HG02981 (cell line): ENCODE measurements at regions not wholly inside any gene's neighbourhood (a gene's known extent, or its start where the extent isn't known, plus 50 kb on each side); places are given as distances from the start of the nearest gene placed in this dataset.

Experiments
- ATAC-seq: cut with Tn5 transposase; IDR thresholded peaks from one replicate; pipeline ENCODE4 v1.9.1; 2021; ENCODE audit warnings: mild to moderate bottlenecking, moderate library complexity; ENCODE audit not compliant: unreplicated experiment

GRCh38 chr18:44046376-44046975 is 634.2 kb upstream of the SETBP1 start:
- no peak for ATAC-seq

- ATAC-seq, result no peak
Observed at GRCh38 chr18:44047585-44047984, 633.1 kb upstream of the SETBP1 start.

- ATAC-seq, result no peak
Observed at GRCh38 chr18:44048435-44048834, 632.3 kb upstream of the SETBP1 start.

- no peak for ATAC-seq
Observed at GRCh38 chr18:44048846-44049245, 631.8 kb upstream of the SETBP1 start.

- no peak for ATAC-seq
Observed at GRCh38 chr18:44051026-44051425, 629.7 kb upstream of the SETBP1 start.

- no peak for ATAC-seq
Observed at GRCh38 chr18:44054514-44054913, 626.2 kb upstream of the SETBP1 start.

- no peak for ATAC-seq
Observed at GRCh38 chr18:44060197-44060596, 620.5 kb upstream of the SETBP1 start.

GRCh38 chr18:44061438-44061837 is 619.2 kb upstream of the SETBP1 start:
- no peak for ATAC-seq

- ATAC-seq, result no peak
Observed at GRCh38 chr18:44062345-44062744, 618.3 kb upstream of the SETBP1 start.

GRCh38 chr18:44065206-44065605 is 615.5 kb upstream of the SETBP1 start:
- no peak for ATAC-seq

- ATAC-seq, result no peak
Observed at GRCh38 chr18:44066541-44066940, 614.1 kb upstream of the SETBP1 start.

GRCh38 chr18:44067186-44067585 is 613.5 kb upstream of the SETBP1 start:
- no peak for ATAC-seq

- no peak for ATAC-seq
Observed at GRCh38 chr18:44075038-44075437, 605.6 kb upstream of the SETBP1 start.

GRCh38 chr18:44079606-44080005 is 601.1 kb upstream of the SETBP1 start:
- ATAC-seq, result no peak

GRCh38 chr18:44080054-44080453 is 600.6 kb upstream of the SETBP1 start:
- no peak for ATAC-seq

- ATAC-seq, result no peak
Observed at GRCh38 chr18:44089732-44090131, 591.0 kb upstream of the SETBP1 start.

GRCh38 chr18:44090453-44090852 is 590.2 kb upstream of the SETBP1 start:
- no peak for ATAC-seq

- ATAC-seq, result no peak
Observed at GRCh38 chr18:44093253-44093652, 587.4 kb upstream of the SETBP1 start.

- no peak for ATAC-seq
Observed at GRCh38 chr18:44096016-44096415, 584.7 kb upstream of the SETBP1 start.

GRCh38 chr18:44098551-44099098 is 582.1 kb upstream of the SETBP1 start:
- ATAC-seq, result no peak

- ATAC-seq, result no peak
Observed at GRCh38 chr18:44107187-44107586, 573.5 kb upstream of the SETBP1 start.

GRCh38 chr18:44111337-44111736 is 569.4 kb upstream of the SETBP1 start:
- ATAC-seq, result no peak

GRCh38 chr18:44117821-44118220 is 562.9 kb upstream of the SETBP1 start:
- no peak for ATAC-seq
